Fibroblast of lung (primary cell): ENCODE measurements at regions not wholly inside any gene's neighbourhood (a gene's known extent, or its start where the extent isn't known, plus 50 kb on each side); places are given as distances from the start of the nearest gene placed in this dataset.
A peak's percentile ranks its signal among the peaks of the same experiment; 100 is the strongest.

Experiments used
- DNase-seq, 2 donors: peaks; one replicate each; pipeline versions ENCODE4 v3.0.0 to v3.0.0-alpha.2; 2010; ENCODE audit warnings: low read depth in 2 of 2
- H2AFZ ChIP-seq: 2 replicates; pipeline ENCODE4 v1.5.1; 2012; ENCODE audit warnings: low read length, control low read depth, inconsistent platforms
- H3K27ac ChIP-seq: 2 replicates; pipeline ENCODE4 v1.5.1; 2011; ENCODE audit warnings: low read length, control low read depth; ENCODE audit not compliant: insufficient read depth
- H3K27me3 ChIP-seq: 2 replicates; pipeline ENCODE4 v1.5.1; 2011; ENCODE audit warnings: mild to moderate bottlenecking, low read length; ENCODE audit not compliant: control insufficient read depth, insufficient read depth
- H3K36me3 ChIP-seq: 2 replicates; pipeline ENCODE4 v1.5.1; 2011; ENCODE audit warnings: low read length; ENCODE audit not compliant: control insufficient read depth, insufficient read depth
- H3K4me1 ChIP-seq: 2 replicates; pipeline ENCODE4 v1.5.1; 2011; ENCODE audit warnings: low read length; ENCODE audit not compliant: control insufficient read depth, insufficient read depth; ENCODE audit errors: extremely low read depth
- H3K4me2 ChIP-seq: 2 replicates; pipeline ENCODE4 v1.5.1; 2011; ENCODE audit warnings: low read length, control low read depth; ENCODE audit not compliant: insufficient read depth; ENCODE audit errors: extremely low read depth
- H3K4me3 ChIP-seq, 4 experiments: fragments of 200-600 bp in 1 of 4; sonication (generic) in 1 of 4; replicated peaks in 1 of 4; 2 replicates each; pipeline ENCODE4 v1.5.1; 2011 to 2016; ENCODE audit warnings: low read length in 4 of 4, low read depth in 3 of 4, mild to moderate bottlenecking in 3 of 4, control low read depth in 2 of 4, inconsistent platforms in 1 of 4, mixed read lengths in 1 of 4; ENCODE audit not compliant: insufficient read depth in 1 of 4; ENCODE audit errors: control extremely low read depth in 1 of 4
- H3K79me2 ChIP-seq: 2 replicates; pipeline ENCODE4 v1.5.1; 2012; ENCODE audit warnings: mild to moderate bottlenecking, low read length, inconsistent platforms; ENCODE audit not compliant: control insufficient read depth, insufficient read depth
- H3K9ac ChIP-seq: 2 replicates; pipeline ENCODE4 v1.5.1; 2011; ENCODE audit warnings: mild to moderate bottlenecking, low read length, control low read depth; ENCODE audit not compliant: insufficient read depth
- H3K9me3 ChIP-seq: 2 replicates; pipeline ENCODE4 v1.5.1; 2012; ENCODE audit warnings: low read depth, low read length; ENCODE audit not compliant: control insufficient read depth, insufficient read depth
- H4K20me1 ChIP-seq: 2 replicates; pipeline ENCODE4 v1.5.1; 2011; ENCODE audit warnings: low read length; ENCODE audit not compliant: control insufficient read depth, insufficient read depth; ENCODE audit errors: extremely low read depth
- CTCF ChIP-seq, 2 donors: IDR thresholded peaks in 1 of 2; conservative IDR thresholded peaks in 1 of 2; 1 replicate in 1 of 2; 2 replicates in 1 of 2; pipeline ENCODE4 v1.5.1; 2011 to 2012; ENCODE audit warnings: low read length in 2 of 2, control low read depth in 1 of 2, inconsistent platforms in 1 of 2, low read depth in 1 of 2, mild to moderate bottlenecking in 1 of 2
- EZH2 ChIP-seq: IDR thresholded peaks from 2 replicates; pipeline ENCODE4 v1.5.1; 2012; ENCODE audit warnings: low read length, control low read depth, mild to moderate bottlenecking; ENCODE audit errors: missing control alignments

GRCh38 chr6:72457738-72458137, 164.1 kb upstream of the KCNQ5 start:
- H3K9ac ChIP-seq = no peak overlapping the region

GRCh38 chr6:72458521-72458920, 163.3 kb upstream of the KCNQ5 start:
- DNase-seq = no peak
- H4K20me1 ChIP-seq = no peaks in the 10 kb centered on the region
- no peaks in the 10 kb centered on the region for H3K36me3 ChIP-seq
- H3K27ac ChIP-seq = no peak overlapping the region
- H3K79me2 ChIP-seq = no peaks in the 10 kb centered on the region
- H2AFZ ChIP-seq = no peak overlapping the region
- H3K4me3 ChIP-seq = no peak overlapping the region
- H3K9me3 ChIP-seq = no peaks in the 10 kb centered on the region
- H3K27me3 ChIP-seq = no peaks in the 10 kb centered on the region
- no peak for TF ChIP-seq CTCF (conservative IDR thresholded peaks at IDR 0.05 in 1 of 2, IDR thresholded peaks at IDR 0.05 in 1 of 2; ENCODE audit: low read depth in 1 of 2, low read length in 2 of 2)
- TF ChIP-seq EZH2 = no peak
- H3K4me2 ChIP-seq = no peak overlapping the region
- H3K4me1 ChIP-seq = no peaks in the 10 kb centered on the region
- H3K9ac ChIP-seq = no peak overlapping the region

More at GRCh38 chr6:72457738-72458137, 164.1 kb upstream of the KCNQ5 start:
- Histone ChIP-seq H3K36me3 (no peaks in the 10 kb centered on the region), H3K79me2 (no peaks in the 10 kb centered on the region), H3K27ac (no peak overlapping the region), H4K20me1 (no peaks in the 10 kb centered on the region), H3K4me2 (no peak overlapping the region), H3K27me3 (no peaks in the 10 kb centered on the region), H3K4me3 (no peak overlapping the region), H3K9me3 (no peaks in the 10 kb centered on the region), H2AFZ (no peak overlapping the region), H3K4me1 (no peaks in the 10 kb centered on the region)
- DNase-seq = no peak
- no peak for TF ChIP-seq CTCF (conservative IDR thresholded peaks at IDR 0.05 in 1 of 2, IDR thresholded peaks at IDR 0.05 in 1 of 2; ENCODE audit: low read depth in 1 of 2, low read length in 2 of 2)
- TF ChIP-seq EZH2 = no peak

GRCh38 chr6:72461144-72461543, 160.7 kb upstream of the KCNQ5 start:
- H3K27me3 ChIP-seq = no peaks in the 10 kb centered on the region
- H3K4me3 ChIP-seq = no peak overlapping the region
- H3K27ac ChIP-seq = no peak overlapping the region
- peaks cover 5% of the 10 kb centered on the region for H3K4me1 ChIP-seq
- TF ChIP-seq EZH2 (no peak), CTCF (conservative IDR thresholded peaks at IDR 0.05 in 1 of 2, IDR thresholded peaks at IDR 0.05 in 1 of 2; ENCODE audit: low read depth in 1 of 2, low read length in 2 of 2) (no peak)
- H2AFZ ChIP-seq = no peak overlapping the region
- no peak overlapping the region for H3K9ac ChIP-seq
- H3K9me3 ChIP-seq = no peaks in the 10 kb centered on the region
- peak; percentile 44 to 55 for DNase-seq
- H3K79me2 ChIP-seq = no peaks in the 10 kb centered on the region
- H3K4me2 ChIP-seq = no peak overlapping the region
- H3K36me3 ChIP-seq = no peaks in the 10 kb centered on the region
- H4K20me1 ChIP-seq = no peaks in the 10 kb centered on the region
